ENCODE measurements at regions not wholly inside any gene's neighbourhood (a gene's known extent, or its start where the extent isn't known, plus 50 kb on each side); places are given as distances from the start of the nearest gene placed in this dataset. TPM values are rescaled to one million over a fixed set of nuclear protein-coding genes. Genes with fewer than 3 reads are reported as not detected.

GRCh38 chrX:2550328-2551020, 49.7 kb upstream of the DHRSX start:
- DNase-seq (ENCODE audit: low read depth, low spot score) (no peak), ATAC-seq (no peak)
- ChIA-PET CTCF (no interaction called here), POLR2A (no interaction called here)
- H3K27me3 ChIP-seq (ENCODE audit: control insufficient read depth, insufficient read depth, low read length): no peaks in the 10 kb centered on the region
- no peak for TF ChIP-seq POLR2AphosphoS5 (IDR thresholded peaks at IDR 0.05; ENCODE audit: low read depth, low read length)
- TF ChIP-seq CTCF (IDR thresholded peaks at IDR 0.05): no peak
- no peak for TF ChIP-seq SIN3A (IDR thresholded peaks at IDR 0.05; ENCODE audit: borderline replicate concordance, insufficient read depth, low read depth, low read length)
- TF ChIP-seq TCF7L2 (IDR thresholded peaks at IDR 0.05; ENCODE audit: low read depth, low read length): no peak
- TF ChIP-seq REST (IDR thresholded peaks at IDR 0.05; ENCODE audit: insufficient read depth in 1 of 2, low read depth in 2 of 2, low read length in 1 of 2): no peak
- H3K9me3 ChIP-seq (ENCODE audit: control insufficient read depth, insufficient read depth, low read depth, low read length): no peaks in the 10 kb centered on the region
- no peak overlapping the region for H3K4me3 ChIP-seq (ENCODE audit: low read depth in 2 of 2, low read length in 2 of 2)
- H3K4me1 ChIP-seq (ENCODE audit: control insufficient read depth, insufficient read depth, low read length): no peaks in the 10 kb centered on the region
- intact Hi-C loops (cut with micrococcal nuclease; ENCODE audit: unreplicated experiment): no loop called here
- no peaks in the 10 kb centered on the region for H3K36me3 ChIP-seq (ENCODE audit: control insufficient read depth, insufficient read depth, low read length)
- in situ Hi-C loops (cut with HindIII; ENCODE audit: low pct_unique_long_range_greater_than_20kb, low sequenced_read_pairs): no loop called here
- BruUV-seq (replicated peaks): no TSS peak
- no peak overlapping the region for H3K27ac ChIP-seq (ENCODE audit: low read length)

Small RNA genes lying in the stretch of these regions (microRNA-seq; reads per million reads assigned to microRNA genes)
- not detected for gene MIR6089 (ENCODE audit: unreplicated experiment)
